IPS-15b (cell line): ENCODE measurements at regions not wholly inside any gene's neighbourhood (a gene's known extent, or its start where the extent isn't known, plus 50 kb on each side); places are given as distances from the start of the nearest gene placed in this dataset.

Source experiments
- H3K27me3 ChIP-seq: one replicate; pipeline ENCODE4 v1.6.1; 2013; ENCODE audit warnings: low read length; ENCODE audit not compliant: control insufficient read depth, insufficient read depth
- H3K36me3 ChIP-seq: one replicate; pipeline ENCODE4 v1.6.1; 2013; ENCODE audit warnings: low read length; ENCODE audit not compliant: control insufficient read depth, insufficient read depth
- H3K4me1 ChIP-seq: one replicate; pipeline ENCODE4 v1.6.1; 2013; ENCODE audit warnings: mild to moderate bottlenecking, low read length; ENCODE audit not compliant: control insufficient read depth, insufficient read depth
- H3K4me3 ChIP-seq: one replicate; pipeline ENCODE4 v1.5.1; 2013; ENCODE audit warnings: low read depth, low read length
- H3K9ac ChIP-seq: one replicate; pipeline ENCODE4 v1.6.1; 2013; ENCODE audit warnings: low read depth, mild to moderate bottlenecking, low read length
- H3K9me3 ChIP-seq: one replicate; pipeline ENCODE4 v1.6.1; 2013; ENCODE audit warnings: mild to moderate bottlenecking, low read length; ENCODE audit not compliant: control insufficient read depth, insufficient read depth

DNA sequence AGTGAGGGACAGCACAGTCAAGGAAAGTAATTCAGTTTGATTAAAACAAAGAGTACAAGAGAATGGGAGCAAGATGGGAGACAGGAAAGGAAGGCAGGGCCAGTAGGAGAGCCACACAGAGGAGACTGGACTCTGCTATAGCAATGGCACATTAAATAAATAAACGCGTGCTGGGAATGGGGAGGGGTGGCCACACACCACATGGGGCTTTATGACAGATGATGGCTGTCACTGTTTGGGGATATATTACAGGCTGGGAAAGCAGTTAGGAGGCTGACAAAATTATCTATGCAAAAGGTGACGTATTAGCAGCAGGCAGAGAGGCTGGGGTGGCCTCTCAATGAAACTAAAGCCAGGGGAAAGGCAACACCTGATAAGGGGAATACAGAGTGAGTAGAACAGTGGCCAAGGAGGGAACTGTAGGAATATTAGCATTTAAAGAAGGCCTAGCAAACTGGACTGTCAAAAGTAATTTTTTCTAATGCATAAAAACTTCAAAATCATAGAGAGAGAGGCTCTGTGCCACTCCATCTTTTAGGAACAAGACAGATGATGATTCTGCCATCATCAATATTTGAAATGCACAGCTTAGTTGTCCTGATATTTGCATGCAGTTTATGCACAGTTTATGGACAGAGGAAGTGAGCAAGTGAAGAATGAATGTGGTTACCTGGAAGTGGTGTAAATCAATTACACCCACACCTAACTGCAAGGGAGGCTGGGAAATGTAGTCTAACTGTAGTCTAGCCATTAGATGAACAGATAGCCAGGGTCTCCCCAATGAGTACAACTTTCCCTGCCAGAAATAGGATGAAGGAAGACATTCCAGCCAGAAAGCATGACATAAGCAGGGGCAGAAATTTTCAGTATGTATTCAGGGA lies 346.5 kb downstream of the FOXO1 start:
- H3K9me3 ChIP-seq = no peaks in the 10 kb centered on the region
- peaks cover 5% of the 10 kb centered on the region for H3K4me1 ChIP-seq
- H3K9ac ChIP-seq = no peak overlapping the region
- H3K36me3 ChIP-seq = no peaks in the 10 kb centered on the region
- H3K27me3 ChIP-seq = no peaks in the 10 kb centered on the region
- no peak overlapping the region for H3K4me3 ChIP-seq

DNA sequence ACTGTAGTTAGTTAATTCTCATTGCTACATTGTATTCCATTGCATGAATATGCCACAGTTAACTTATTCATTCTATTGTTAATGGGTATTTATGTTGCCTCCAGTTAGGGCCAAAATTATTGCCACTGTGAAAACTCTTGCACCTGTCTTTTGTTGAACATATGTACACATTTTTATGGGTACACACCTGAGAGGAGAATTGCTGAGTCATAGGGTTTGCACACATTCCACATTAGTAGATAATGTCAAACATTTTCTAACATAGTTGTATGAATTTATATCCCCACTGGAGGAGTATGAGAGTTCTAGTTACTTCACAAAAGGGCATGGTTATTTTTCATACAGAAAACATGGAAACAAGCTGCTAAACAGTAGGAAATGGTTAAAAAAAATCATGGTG lies 338.4 kb downstream of the FOXO1 start:
- H3K9ac ChIP-seq = no peak overlapping the region
- H3K9me3 ChIP-seq = no peaks in the 10 kb centered on the region
- no peaks in the 10 kb centered on the region for H3K4me1 ChIP-seq
- no peak overlapping the region for H3K4me3 ChIP-seq
- H3K27me3 ChIP-seq = no peaks in the 10 kb centered on the region
- no peaks in the 10 kb centered on the region for H3K36me3 ChIP-seq

DNA sequence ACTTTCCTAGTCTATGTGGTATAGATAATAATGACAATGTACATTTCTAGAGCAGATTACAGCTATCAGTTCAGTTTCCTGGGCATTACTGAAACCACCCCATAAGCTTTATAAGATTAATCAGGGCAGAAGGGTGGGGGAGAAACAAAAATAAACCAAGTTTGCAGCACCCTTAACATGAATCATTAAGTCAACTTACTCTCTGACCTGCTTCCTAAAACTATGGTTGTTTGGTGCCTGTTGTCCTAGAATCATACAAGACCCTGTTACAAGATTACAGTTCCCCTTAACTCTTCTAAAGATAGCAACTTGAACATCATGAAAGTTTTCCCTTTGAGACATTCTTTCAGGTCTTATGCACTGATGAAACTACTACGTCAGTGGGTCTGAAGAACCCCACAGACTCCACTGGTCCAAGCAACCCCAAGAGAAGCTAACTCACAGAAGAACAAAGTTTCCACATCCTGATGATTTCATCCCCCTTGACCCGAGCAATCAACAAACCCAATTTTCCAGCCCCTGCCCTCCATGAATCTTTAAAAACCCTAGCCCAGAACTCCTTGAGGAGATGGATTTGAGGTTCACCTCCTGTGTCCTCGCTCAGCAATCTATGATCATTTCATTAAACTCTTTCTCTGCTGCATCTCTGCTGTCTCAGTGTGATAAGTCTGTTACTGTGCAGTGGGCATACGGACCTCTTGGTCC lies 336.5 kb downstream of the FOXO1 start:
- no peaks in the 10 kb centered on the region for H3K9me3 ChIP-seq
- no peaks in the 10 kb centered on the region for H3K27me3 ChIP-seq
- no peaks in the 10 kb centered on the region for H3K4me1 ChIP-seq
- H3K9ac ChIP-seq = no peak overlapping the region
- no peaks in the 10 kb centered on the region for H3K36me3 ChIP-seq
- H3K4me3 ChIP-seq = no peak overlapping the region

DNA sequence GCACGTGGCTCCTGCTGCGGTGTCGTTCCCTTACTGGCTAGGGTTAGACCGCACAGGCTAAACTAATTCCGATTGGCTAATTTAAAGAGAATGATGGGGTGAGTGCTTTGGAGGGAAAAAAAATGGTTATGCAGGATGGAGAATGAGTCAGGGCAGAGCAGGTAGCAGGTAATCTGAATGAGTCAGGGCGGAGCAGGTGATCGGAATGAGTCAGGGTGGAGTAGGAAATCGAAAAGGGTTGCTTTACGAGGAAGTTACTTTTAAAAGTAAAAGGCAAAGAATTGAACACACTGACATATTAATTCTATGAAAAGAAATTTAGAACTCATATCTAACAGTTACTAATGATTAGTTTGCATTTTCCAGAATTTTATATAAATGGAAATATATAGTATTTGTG lies 335.5 kb downstream of the FOXO1 start:
- Histone ChIP-seq H3K4me1 (no peaks in the 10 kb centered on the region), H3K27me3 (no peaks in the 10 kb centered on the region), H3K9me3 (no peaks in the 10 kb centered on the region), H3K36me3 (no peaks in the 10 kb centered on the region), H3K9ac (no peak overlapping the region), H3K4me3 (no peak overlapping the region)

DNA sequence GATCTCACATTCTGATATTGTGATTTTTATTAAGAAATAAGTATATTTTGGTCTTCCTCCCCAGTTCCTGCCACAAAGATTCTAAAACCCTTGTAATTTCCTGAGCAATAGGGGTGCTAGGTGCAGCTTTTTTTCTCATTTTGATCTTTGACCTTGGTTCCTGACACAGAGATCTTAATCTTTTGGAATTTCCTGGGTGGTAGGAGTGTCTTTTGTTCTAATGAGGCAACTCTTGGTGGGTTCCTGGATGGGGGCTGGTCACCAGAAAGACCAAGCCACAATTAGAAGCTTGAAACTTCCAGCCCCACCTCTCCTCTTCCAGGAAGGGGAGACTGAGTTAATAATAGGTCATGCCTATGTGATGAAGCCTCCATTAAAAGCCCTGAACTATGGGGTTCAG lies 334.6 kb downstream of the FOXO1 start:
- Histone ChIP-seq H3K4me1 (no peaks in the 10 kb centered on the region), H3K36me3 (no peaks in the 10 kb centered on the region), H3K9me3 (no peaks in the 10 kb centered on the region), H3K9ac (no peak overlapping the region), H3K4me3 (no peak overlapping the region), H3K27me3 (no peaks in the 10 kb centered on the region)

DNA sequence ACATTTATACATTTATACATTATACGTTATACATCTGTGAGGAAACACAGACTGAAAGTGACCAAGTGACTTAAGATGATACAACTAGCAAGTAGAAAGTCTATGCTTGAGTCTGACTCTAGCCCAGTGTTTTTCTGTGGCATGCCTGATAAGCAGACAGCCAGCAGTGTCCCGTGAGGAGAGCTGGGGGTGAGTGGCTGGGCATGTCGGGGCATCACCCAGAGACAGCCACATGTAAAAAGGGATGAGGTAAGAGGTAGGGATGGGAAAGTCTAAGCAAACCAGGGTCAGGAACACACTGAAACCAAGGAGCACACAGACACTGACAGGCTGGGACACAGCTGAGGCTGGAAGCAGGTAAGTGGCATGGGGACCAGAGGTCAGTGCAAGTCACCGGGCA lies 333.2 kb downstream of the FOXO1 start:
- Histone ChIP-seq H3K9me3 (no peaks in the 10 kb centered on the region), H3K4me3 (no peak overlapping the region), H3K27me3 (no peaks in the 10 kb centered on the region), H3K9ac (no peak overlapping the region), H3K36me3 (no peaks in the 10 kb centered on the region), H3K4me1 (no peaks in the 10 kb centered on the region)

DNA sequence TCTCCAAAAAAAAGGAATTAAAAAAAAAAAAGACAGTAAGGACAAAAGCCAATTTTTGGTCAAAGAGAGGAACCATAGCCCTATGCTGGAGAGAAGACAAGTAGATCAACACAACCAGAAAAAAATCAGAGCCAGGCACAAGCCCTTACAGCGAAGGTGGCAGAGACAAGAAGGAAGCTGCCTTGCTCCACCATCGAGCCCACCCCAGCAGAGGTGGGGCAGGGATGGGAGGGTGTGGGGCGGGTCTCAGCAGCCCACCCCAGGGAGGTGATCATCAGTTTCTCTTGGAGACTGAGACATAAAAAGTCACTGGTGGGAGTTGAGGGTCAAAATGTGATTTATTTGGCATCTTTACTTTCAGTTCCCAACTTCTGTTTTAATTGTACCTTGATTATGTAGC lies 332.4 kb downstream of the FOXO1 start:
- H3K4me1 ChIP-seq = no peaks in the 10 kb centered on the region
- no peak overlapping the region for H3K4me3 ChIP-seq
- H3K27me3 ChIP-seq = no peaks in the 10 kb centered on the region
- H3K9ac ChIP-seq = no peak overlapping the region
- no peaks in the 10 kb centered on the region for H3K36me3 ChIP-seq
- H3K9me3 ChIP-seq = no peaks in the 10 kb centered on the region

DNA sequence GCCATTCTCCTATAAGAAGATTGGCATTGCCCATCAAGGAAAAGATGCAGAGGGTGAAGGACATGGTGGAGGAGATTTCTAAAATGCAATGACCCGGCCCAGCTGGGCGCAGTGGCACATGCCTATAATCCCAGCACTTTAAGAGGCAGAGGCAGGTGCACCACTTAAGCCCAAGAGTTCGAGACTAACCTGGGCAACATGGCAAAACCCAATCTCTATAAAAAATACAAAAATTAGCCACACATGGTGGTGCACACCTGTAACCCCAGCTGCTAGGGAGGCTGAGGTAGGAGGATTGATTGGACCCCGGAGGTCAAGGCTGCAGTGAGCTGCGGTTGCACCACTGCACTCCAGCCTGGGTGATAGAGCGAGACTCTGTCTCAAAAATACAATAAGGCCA lies 331.8 kb downstream of the FOXO1 start:
- Histone ChIP-seq H3K9me3 (no peaks in the 10 kb centered on the region), H3K4me3 (no peak overlapping the region), H3K9ac (no peak overlapping the region), H3K36me3 (no peaks in the 10 kb centered on the region), H3K4me1 (no peaks in the 10 kb centered on the region), H3K27me3 (no peaks in the 10 kb centered on the region)

DNA sequence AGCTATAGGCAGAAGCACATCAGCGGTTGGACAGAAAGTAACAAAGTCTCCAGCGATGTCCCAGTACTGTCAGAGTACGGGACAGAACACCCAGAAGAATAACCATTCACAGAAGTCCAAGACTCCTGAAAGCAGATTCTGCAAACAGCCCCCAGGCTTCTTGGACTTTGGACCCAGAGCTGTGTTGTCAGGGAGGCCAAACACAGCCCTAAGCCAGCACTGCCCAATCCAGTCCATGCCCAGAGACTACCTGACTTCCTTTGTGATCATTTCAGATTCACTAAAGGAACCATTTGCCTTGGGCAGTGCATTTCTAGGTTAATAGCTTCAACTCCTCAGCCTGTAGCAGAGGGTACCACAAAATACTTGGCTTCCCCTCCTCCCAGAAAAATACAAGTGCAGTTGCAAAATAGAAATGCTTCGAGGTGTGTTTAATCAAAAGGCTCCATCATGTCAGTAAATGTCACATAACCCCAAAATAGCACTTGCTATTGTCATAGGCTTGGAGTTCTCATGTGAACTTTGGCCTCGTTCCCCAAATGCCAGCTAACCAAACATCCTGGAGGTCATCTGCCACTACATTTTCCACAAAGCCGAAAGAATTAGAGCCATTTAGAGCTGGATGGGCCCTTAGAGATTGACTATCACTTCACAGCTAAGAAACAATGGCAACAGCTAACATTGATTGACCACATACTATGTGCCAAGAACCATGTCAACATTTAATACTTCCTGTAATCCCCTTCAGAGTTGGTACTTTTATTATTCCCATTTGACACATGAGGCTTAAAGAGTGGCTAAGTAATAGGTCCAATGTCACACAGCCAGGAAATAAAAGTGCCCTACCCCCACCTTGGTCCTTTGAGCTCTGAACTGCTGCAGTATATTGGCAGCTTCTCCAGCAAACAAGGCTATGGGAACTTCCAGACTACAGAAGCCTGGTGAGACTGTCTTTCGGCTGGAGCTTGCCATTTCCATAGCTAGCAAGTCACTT lies 329.9 kb downstream of the FOXO1 start:
- Histone ChIP-seq H3K9me3 (no peaks in the 10 kb centered on the region), H3K4me1 (peaks cover 12% of the 10 kb centered on the region), H3K36me3 (no peaks in the 10 kb centered on the region), H3K4me3 (no peak overlapping the region), H3K27me3 (no peaks in the 10 kb centered on the region), H3K9ac (no peak overlapping the region)

DNA sequence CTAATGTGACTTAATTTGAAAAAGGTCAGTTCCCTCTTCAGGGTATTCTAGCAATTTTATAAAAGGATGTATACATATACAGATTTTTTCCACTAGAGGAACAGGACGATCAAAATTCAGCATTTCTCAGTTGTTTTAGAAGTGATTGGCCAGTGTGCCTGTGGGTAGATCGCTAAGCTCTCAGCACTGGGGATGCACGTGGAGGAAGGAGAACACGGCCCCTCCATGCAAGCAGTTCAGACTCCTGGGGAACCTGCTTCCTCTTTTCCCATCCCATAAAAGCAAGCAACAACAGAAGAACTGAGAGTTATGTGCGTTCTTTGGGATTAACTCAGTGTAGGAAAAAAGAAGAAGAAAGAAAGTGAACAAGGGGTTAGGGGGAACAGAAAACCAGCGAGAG lies 328.8 kb downstream of the FOXO1 start:
- H3K36me3 ChIP-seq = no peaks in the 10 kb centered on the region
- no peak overlapping the region for H3K9ac ChIP-seq
- H3K4me3 ChIP-seq = no peak overlapping the region
- H3K9me3 ChIP-seq = no peaks in the 10 kb centered on the region
- peaks cover 16% of the 10 kb centered on the region for H3K4me1 ChIP-seq
- H3K27me3 ChIP-seq = no peaks in the 10 kb centered on the region

DNA sequence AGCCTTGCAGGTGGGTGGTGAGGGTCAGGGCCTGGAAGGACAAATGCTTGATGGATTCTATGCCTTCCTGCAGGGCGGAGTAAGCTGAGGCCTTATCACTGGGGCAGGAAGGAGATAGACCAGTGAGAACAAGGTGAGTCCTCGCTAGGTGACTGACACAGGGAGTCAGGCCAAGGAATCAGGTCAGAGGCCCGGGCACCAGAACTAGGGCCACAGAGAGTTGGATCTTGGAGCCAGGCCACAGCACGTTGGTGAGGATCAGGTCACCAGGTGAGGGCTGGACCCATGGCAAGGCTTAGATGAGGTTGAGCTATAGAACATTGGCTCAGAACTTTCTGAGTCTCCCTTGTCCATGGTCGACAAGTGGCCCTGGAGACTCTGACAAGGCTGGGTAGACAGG lies 328.2 kb downstream of the FOXO1 start:
- Histone ChIP-seq H3K4me3 (no peak overlapping the region), H3K36me3 (no peaks in the 10 kb centered on the region), H3K9ac (no peak overlapping the region), H3K9me3 (no peaks in the 10 kb centered on the region), H3K27me3 (peaks cover 1% of the 10 kb centered on the region), H3K4me1 (peaks cover 16% of the 10 kb centered on the region)
